ENCODE measurements at regions not wholly inside any gene's neighbourhood (a gene's known extent, or its start where the extent isn't known, plus 50 kb on each side); places are given as distances from the start of the nearest gene placed in this dataset.

DNA sequence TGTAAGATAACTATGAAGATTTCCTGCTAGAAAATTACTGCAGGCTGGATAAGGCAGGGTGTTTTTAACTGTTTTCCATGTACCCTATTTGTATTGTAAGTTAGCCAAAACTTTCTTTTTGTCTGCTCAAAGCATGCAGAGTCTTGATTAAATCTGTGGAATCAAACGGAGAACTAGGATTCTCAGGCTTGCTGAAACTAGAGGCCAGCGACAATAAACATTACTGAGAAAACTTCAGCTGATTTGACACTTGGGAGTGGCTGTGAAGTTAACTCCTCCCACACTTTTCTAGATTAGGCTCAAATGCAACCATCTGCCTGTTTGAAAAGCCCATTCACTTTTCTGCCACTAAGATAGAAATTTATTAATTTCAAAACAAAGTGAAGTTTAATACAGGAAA lies 153.2 kb upstream of the FRMD4B start:
- Histone ChIP-seq H3K9ac (ENCODE audit: low read length) (no peak overlapping the region), H2AFZ (ENCODE audit: low read depth, low read length) (no peak overlapping the region), H3K4me3 (ENCODE audit: low read length) (no peak overlapping the region), H3K9me2 (ENCODE audit: insufficient read depth, low read length) (no peaks in the 10 kb centered on the region), H3K4me2 (ENCODE audit: low read length) (no peak overlapping the region), H4K20me1 (ENCODE audit: insufficient read depth) (no peaks in the 10 kb centered on the region), H3K27me3 (ENCODE audit: insufficient read depth, low read depth, low read length) (peaks cover 25% of the 10 kb centered on the region), H3K79me2 (replicated peaks; ENCODE audit: insufficient read depth, low read length) (no peaks in the 10 kb centered on the region), H3K36me3 (ENCODE audit: insufficient read depth, low read length) (no peaks in the 10 kb centered on the region), H3F3A (ENCODE audit: insufficient read depth, low read length, poor library complexity, severe bottlenecking) (no peaks in the 10 kb centered on the region), H3K27ac (ENCODE audit: low read length) (no peak overlapping the region), H3K9me3 (ENCODE audit: low read length) (no peaks in the 10 kb centered on the region)
- TF ChIP-seq RAD21 (conservative IDR thresholded peaks at IDR 0.05) (no peak), MXI1 (conservative IDR thresholded peaks at IDR 0.05; ENCODE audit: poor library complexity, severe bottlenecking) (no peak)

DNA sequence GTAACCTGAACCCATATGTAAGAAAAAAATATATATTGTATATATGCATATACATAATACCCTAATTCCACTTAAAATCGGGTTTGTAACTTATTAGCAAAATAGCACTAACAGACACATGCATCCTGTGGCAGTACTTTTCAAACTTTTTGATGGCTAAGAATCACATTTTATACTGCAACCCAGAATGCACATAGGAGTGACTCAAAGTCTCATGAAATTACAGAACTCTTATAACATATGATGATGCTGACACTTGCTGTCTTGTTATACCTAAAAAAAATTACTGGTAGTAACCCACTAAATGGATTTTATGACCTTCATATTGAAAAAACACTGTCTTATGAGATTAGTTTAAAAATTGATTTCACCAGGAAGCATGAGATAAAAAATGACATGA lies 152.4 kb upstream of the FRMD4B start:
- Histone ChIP-seq H3K36me3 (ENCODE audit: insufficient read depth, low read length) (no peaks in the 10 kb centered on the region), H3K9me2 (ENCODE audit: insufficient read depth, low read length) (no peaks in the 10 kb centered on the region), H3K9ac (ENCODE audit: low read length) (no peak overlapping the region), H2AFZ (ENCODE audit: low read depth, low read length) (no peak overlapping the region), H3K79me2 (replicated peaks; ENCODE audit: insufficient read depth, low read length) (no peaks in the 10 kb centered on the region), H3K4me3 (ENCODE audit: low read length) (no peak overlapping the region), H4K20me1 (ENCODE audit: insufficient read depth) (no peaks in the 10 kb centered on the region), H3K9me3 (ENCODE audit: low read length) (no peaks in the 10 kb centered on the region), H3K27me3 (ENCODE audit: insufficient read depth, low read depth, low read length) (peaks cover 21% of the 10 kb centered on the region), H3F3A (ENCODE audit: insufficient read depth, low read length, poor library complexity, severe bottlenecking) (no peaks in the 10 kb centered on the region), H3K27ac (ENCODE audit: low read length) (no peak overlapping the region), H3K4me2 (ENCODE audit: low read length) (no peak overlapping the region)
- TF ChIP-seq RAD21 (conservative IDR thresholded peaks at IDR 0.05) (no peak), SMC3 (conservative IDR thresholded peaks at IDR 0.05; ENCODE audit: poor library complexity) (no peak), EZH2 (IDR thresholded peaks at IDR 0.05; ENCODE audit: borderline replicate concordance, insufficient read depth, low read length, poor library complexity, severe bottlenecking) (no peak)
- TF ChIP-seq, protein P1, sequence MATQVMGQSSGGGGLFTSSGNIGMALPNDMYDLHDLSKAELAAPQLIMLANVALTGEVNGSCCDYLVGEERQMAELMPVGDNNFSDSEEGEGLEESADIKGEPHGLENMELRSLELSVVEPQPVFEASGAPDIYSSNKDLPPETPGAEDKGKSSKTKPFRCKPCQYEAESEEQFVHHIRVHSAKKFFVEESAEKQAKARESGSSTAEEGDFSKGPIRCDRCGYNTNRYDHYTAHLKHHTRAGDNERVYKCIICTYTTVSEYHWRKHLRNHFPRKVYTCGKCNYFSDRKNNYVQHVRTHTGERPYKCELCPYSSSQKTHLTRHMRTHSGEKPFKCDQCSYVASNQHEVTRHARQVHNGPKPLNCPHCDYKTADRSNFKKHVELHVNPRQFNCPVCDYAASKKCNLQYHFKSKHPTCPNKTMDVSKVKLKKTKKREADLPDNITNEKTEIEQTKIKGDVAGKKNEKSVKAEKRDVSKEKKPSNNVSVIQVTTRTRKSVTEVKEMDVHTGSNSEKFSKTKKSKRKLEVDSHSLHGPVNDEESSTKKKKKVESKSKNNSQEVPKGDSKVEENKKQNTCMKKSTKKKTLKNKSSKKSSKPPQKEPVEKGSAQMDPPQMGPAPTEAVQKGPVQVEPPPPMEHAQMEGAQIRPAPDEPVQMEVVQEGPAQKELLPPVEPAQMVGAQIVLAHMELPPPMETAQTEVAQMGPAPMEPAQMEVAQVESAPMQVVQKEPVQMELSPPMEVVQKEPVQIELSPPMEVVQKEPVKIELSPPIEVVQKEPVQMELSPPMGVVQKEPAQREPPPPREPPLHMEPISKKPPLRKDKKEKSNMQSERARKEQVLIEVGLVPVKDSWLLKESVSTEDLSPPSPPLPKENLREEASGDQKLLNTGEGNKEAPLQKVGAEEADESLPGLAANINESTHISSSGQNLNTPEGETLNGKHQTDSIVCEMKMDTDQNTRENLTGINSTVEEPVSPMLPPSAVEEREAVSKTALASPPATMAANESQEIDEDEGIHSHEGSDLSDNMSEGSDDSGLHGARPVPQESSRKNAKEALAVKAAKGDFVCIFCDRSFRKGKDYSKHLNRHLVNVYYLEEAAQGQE (IDR thresholded peaks at IDR 0.05; ENCODE audit: borderline replicate concordance), result no peak

DNA sequence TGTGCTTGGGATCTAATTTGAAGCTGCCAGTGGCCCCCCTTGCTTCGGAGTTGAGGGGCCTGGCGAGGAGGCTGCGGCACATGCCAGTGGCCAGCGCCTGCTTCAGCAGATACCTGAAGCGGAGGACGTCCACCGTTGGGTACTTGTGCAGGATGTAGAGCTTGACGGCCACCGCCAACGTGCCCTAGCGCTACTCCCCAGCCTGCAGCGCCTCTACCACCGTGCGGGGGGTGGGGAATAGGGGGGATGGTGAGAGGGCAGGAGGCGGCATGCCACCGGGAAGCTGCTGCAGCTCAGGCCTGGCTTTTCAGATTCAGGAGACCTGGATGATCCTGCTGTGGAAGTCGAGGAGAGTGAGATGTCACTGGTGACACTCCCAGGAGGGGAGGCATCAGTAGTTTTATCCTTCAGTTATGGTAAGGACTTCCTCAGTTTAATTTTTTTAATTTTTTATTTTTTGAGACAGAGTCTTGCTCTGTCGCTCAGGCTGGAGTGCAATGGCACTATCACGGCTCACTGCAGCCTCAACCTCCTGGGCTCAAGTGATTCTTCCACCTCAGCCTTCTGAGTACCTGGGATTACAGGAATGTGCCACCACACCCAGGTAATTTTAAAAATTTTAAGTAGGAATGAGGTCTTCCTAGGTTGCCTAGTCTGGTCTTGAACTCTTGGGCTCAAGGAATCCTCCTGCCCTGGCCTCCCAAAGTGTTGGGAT lies 150.6 kb upstream of the FRMD4B start:
- Histone ChIP-seq H2AFZ (ENCODE audit: low read depth, low read length) (no peak overlapping the region), H3K79me2 (replicated peaks; ENCODE audit: insufficient read depth, low read length) (no peaks in the 10 kb centered on the region), H3K4me2 (ENCODE audit: low read length) (no peak overlapping the region), H3K9me3 (ENCODE audit: low read length) (no peaks in the 10 kb centered on the region), H3K36me3 (ENCODE audit: insufficient read depth, low read length) (no peaks in the 10 kb centered on the region), H3K9ac (ENCODE audit: low read length) (no peak overlapping the region), H3K27ac (ENCODE audit: low read length) (no peak overlapping the region), H3K27me3 (ENCODE audit: insufficient read depth, low read depth, low read length) (peaks cover 9% of the 10 kb centered on the region), H3K9me2 (ENCODE audit: insufficient read depth, low read length) (no peaks in the 10 kb centered on the region), H3F3A (ENCODE audit: insufficient read depth, low read length, poor library complexity, severe bottlenecking) (no peaks in the 10 kb centered on the region), H3K4me3 (ENCODE audit: low read length) (no peak overlapping the region), H4K20me1 (ENCODE audit: insufficient read depth) (no peaks in the 10 kb centered on the region)
- no peak for TF ChIP-seq EZH2 (IDR thresholded peaks at IDR 0.05; ENCODE audit: borderline replicate concordance, insufficient read depth, low read length, poor library complexity, severe bottlenecking)
- TF ChIP-seq MXI1 (conservative IDR thresholded peaks at IDR 0.05; ENCODE audit: poor library complexity, severe bottlenecking), result no peak
- no peak for TF ChIP-seq EP300 (conservative IDR thresholded peaks at IDR 0.05; ENCODE audit: poor library complexity, severe bottlenecking)
- TF ChIP-seq SMC3 (conservative IDR thresholded peaks at IDR 0.05; ENCODE audit: poor library complexity), result no peak
- no peak for TF ChIP-seq TAF1 (IDR thresholded peaks at IDR 0.05; ENCODE audit: low read depth)
- TF ChIP-seq POLR2AphosphoS5 (IDR thresholded peaks at IDR 0.05), result no peak
- TF ChIP-seq, protein P1 (IDR thresholded peaks at IDR 0.05; ENCODE audit: borderline replicate concordance), result no peak
- TF ChIP-seq RAD21 (conservative IDR thresholded peaks at IDR 0.05), result no peak
- TF ChIP-seq, protein P2, sequence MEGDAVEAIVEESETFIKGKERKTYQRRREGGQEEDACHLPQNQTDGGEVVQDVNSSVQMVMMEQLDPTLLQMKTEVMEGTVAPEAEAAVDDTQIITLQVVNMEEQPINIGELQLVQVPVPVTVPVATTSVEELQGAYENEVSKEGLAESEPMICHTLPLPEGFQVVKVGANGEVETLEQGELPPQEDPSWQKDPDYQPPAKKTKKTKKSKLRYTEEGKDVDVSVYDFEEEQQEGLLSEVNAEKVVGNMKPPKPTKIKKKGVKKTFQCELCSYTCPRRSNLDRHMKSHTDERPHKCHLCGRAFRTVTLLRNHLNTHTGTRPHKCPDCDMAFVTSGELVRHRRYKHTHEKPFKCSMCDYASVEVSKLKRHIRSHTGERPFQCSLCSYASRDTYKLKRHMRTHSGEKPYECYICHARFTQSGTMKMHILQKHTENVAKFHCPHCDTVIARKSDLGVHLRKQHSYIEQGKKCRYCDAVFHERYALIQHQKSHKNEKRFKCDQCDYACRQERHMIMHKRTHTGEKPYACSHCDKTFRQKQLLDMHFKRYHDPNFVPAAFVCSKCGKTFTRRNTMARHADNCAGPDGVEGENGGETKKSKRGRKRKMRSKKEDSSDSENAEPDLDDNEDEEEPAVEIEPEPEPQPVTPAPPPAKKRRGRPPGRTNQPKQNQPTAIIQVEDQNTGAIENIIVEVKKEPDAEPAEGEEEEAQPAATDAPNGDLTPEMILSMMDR (IDR thresholded peaks at IDR 0.05; ENCODE audit: poor library complexity, severe bottlenecking), result no peak

Measured in neural cell (in vitro differentiated cells).